ENCODE measurements at regions not wholly inside any gene's neighbourhood (a gene's known extent, or its start where the extent isn't known, plus 50 kb on each side); places are given as distances from the start of the nearest gene placed in this dataset.

DNA sequence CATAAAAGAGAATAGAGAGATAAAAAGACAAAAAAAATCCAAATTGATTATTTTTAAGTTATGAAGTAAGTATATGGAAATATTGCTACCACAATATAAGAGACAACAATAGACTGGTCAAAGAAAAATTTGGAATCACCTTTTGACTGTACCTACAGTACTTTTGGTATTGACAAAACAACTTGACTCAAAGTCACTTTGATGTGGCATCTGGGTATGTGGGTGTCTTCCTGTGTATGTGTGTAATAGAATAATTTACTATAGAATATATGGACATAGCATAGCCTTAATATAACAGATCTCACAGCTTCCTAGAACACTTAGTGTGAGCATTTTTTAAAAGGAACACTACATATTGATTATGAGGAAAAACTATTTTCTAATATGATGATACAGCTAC lies 1016.2 kb upstream of the PCDH20 start:
- TF ChIP-seq BACH2 (CRISPR knock-in tag; IDR thresholded peaks at IDR 0.05; ENCODE audit: borderline replicate concordance) (no peak), GLIS3 (CRISPR knock-in tag; IDR thresholded peaks at IDR 0.05) (no peak), ZFP3 (CRISPR knock-in tag; IDR thresholded peaks at IDR 0.05) (no peak), PPARA (CRISPR knock-in tag; IDR thresholded peaks at IDR 0.05; ENCODE audit: borderline replicate concordance) (no peak)
- no peak for ATAC-seq

DNA sequence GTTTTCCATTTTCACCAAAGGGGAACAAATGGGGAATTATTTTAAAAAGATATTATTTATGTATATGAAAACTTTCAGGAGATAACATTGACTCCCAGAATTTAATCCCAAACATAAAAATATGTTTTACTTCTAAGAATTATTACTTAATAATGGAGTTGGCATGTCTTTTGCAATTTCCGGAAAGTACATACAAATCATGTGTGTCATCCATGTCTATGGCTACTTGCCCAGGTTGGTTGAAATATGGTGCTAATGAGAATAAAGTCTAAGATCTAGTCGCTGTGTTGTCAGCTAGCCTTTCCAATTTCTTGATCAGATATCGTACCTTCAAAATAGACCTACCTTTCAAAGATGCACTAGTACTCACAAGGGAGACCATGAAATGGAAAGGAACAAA lies 1003.2 kb upstream of the PCDH20 start:
- TF ChIP-seq BACH2 (CRISPR knock-in tag; IDR thresholded peaks at IDR 0.05; ENCODE audit: borderline replicate concordance) (no peak), ZFP30 (CRISPR knock-in tag; IDR thresholded peaks at IDR 0.05) (no peak), PPARA (CRISPR knock-in tag; IDR thresholded peaks at IDR 0.05; ENCODE audit: borderline replicate concordance) (no peak), SNAI2 (CRISPR knock-in tag; IDR thresholded peaks at IDR 0.05) (no peak), PATZ1 (CRISPR knock-in tag; IDR thresholded peaks at IDR 0.05; ENCODE audit: borderline replicate concordance) (no peak), OSR1 (CRISPR knock-in tag; IDR thresholded peaks at IDR 0.05) (no peak), POU6F1 (CRISPR knock-in tag; IDR thresholded peaks at IDR 0.05; ENCODE audit: borderline replicate concordance, low read depth) (no peak), ZNF8 (CRISPR knock-in tag; IDR thresholded peaks at IDR 0.05) (no peak), ZNF70 (CRISPR knock-in tag; IDR thresholded peaks at IDR 0.05) (no peak), RARB (CRISPR knock-in tag; IDR thresholded peaks at IDR 0.05) (no peak), ZNF565 (CRISPR knock-in tag; conservative IDR thresholded peaks at IDR 0.05; ENCODE audit: low read depth) (no peak), ZC3H10 (CRISPR knock-in tag; IDR thresholded peaks at IDR 0.05) (no peak), ARNTL (CRISPR knock-in tag; IDR thresholded peaks at IDR 0.05; ENCODE audit: borderline replicate concordance, low read depth) (no peak), ISL1 (CRISPR knock-in tag; IDR thresholded peaks at IDR 0.05) (no peak), CSDC2 (CRISPR knock-in tag; IDR thresholded peaks at IDR 0.05) (no peak), ZFP3 (CRISPR knock-in tag; IDR thresholded peaks at IDR 0.05) (no peak)
- TF ChIP-seq, protein P1, sequence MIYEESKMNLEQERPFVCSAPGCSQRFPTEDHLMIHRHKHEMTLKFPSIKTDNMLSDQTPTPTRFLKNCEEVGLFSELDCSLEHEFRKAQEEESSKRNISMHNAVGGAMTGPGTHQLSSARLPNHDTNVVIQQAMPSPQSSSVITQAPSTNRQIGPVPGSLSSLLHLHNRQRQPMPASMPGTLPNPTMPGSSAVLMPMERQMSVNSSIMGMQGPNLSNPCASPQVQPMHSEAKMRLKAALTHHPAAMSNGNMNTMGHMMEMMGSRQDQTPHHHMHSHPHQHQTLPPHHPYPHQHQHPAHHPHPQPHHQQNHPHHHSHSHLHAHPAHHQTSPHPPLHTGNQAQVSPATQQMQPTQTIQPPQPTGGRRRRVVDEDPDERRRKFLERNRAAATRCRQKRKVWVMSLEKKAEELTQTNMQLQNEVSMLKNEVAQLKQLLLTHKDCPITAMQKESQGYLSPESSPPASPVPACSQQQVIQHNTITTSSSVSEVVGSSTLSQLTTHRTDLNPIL (CRISPR knock-in tag; IDR thresholded peaks at IDR 0.05; ENCODE audit: low read depth): no peak
- TF ChIP-seq, protein P2, sequence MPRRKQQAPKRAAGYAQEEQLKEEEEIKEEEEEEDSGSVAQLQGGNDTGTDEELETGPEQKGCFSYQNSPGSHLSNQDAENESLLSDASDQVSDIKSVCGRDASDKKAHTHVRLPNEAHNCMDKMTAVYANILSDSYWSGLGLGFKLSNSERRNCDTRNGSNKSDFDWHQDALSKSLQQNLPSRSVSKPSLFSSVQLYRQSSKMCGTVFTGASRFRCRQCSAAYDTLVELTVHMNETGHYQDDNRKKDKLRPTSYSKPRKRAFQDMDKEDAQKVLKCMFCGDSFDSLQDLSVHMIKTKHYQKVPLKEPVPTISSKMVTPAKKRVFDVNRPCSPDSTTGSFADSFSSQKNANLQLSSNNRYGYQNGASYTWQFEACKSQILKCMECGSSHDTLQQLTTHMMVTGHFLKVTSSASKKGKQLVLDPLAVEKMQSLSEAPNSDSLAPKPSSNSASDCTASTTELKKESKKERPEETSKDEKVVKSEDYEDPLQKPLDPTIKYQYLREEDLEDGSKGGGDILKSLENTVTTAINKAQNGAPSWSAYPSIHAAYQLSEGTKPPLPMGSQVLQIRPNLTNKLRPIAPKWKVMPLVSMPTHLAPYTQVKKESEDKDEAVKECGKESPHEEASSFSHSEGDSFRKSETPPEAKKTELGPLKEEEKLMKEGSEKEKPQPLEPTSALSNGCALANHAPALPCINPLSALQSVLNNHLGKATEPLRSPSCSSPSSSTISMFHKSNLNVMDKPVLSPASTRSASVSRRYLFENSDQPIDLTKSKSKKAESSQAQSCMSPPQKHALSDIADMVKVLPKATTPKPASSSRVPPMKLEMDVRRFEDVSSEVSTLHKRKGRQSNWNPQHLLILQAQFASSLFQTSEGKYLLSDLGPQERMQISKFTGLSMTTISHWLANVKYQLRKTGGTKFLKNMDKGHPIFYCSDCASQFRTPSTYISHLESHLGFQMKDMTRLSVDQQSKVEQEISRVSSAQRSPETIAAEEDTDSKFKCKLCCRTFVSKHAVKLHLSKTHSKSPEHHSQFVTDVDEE (CRISPR knock-in tag; IDR thresholded peaks at IDR 0.05): no peak

GRCh38 chr13:62418376-62418775 lies 1002.7 kb upstream of the PCDH20 start:
- ATAC-seq: no peak
- no peak for TF ChIP-seq ZFP3 (CRISPR knock-in tag; IDR thresholded peaks at IDR 0.05)
- no peak for TF ChIP-seq ISL1 (CRISPR knock-in tag; IDR thresholded peaks at IDR 0.05)
- TF ChIP-seq ZNF70 (CRISPR knock-in tag; IDR thresholded peaks at IDR 0.05): no peak

More for the DNA sequence above, 1003.2 kb upstream of the PCDH20 start:
- ATAC-seq: no peak

GRCh38 chr13:62407871-62408270 lies 992.2 kb upstream of the PCDH20 start:
- no peak for ATAC-seq
- TF ChIP-seq ESRRG (CRISPR knock-in tag; IDR thresholded peaks at IDR 0.05) (no peak), ZNF565 (CRISPR knock-in tag; conservative IDR thresholded peaks at IDR 0.05; ENCODE audit: low read depth) (no peak), ARNTL (CRISPR knock-in tag; IDR thresholded peaks at IDR 0.05; ENCODE audit: borderline replicate concordance, low read depth) (no peak), PATZ1 (CRISPR knock-in tag; IDR thresholded peaks at IDR 0.05; ENCODE audit: borderline replicate concordance) (no peak), ZC3H10 (CRISPR knock-in tag; IDR thresholded peaks at IDR 0.05) (no peak), SNAI2 (CRISPR knock-in tag; IDR thresholded peaks at IDR 0.05) (no peak), PPARA (CRISPR knock-in tag; IDR thresholded peaks at IDR 0.05; ENCODE audit: borderline replicate concordance) (no peak), ZFP3 (CRISPR knock-in tag; IDR thresholded peaks at IDR 0.05) (no peak), ZNF8 (CRISPR knock-in tag; IDR thresholded peaks at IDR 0.05) (no peak), RARB (CRISPR knock-in tag; IDR thresholded peaks at IDR 0.05) (no peak), BACH2 (CRISPR knock-in tag; IDR thresholded peaks at IDR 0.05; ENCODE audit: borderline replicate concordance) (no peak)
